ENCODE measurements at regions not wholly inside any gene's neighbourhood (a gene's known extent, or its start where the extent isn't known, plus 50 kb on each side); places are given as distances from the start of the nearest gene placed in this dataset.

GRCh38 chr7:159229683-159230475 lies 85.2 kb upstream of the VIPR2 start:
- Histone ChIP-seq H3K4me2 (ENCODE audit: low read length) (no peak overlapping the region), H3K9me2 (replicated peaks; ENCODE audit: control insufficient read depth, low read length) (no peaks in the 10 kb centered on the region), H3K4me1 (ENCODE audit: control insufficient read depth, low read length) (no peaks in the 10 kb centered on the region), H3K27me3 (ENCODE audit: control insufficient read depth, low read length) (no peaks in the 10 kb centered on the region), H4K20me1 (ENCODE audit: control insufficient read depth, insufficient read depth, low read depth, low read length) (no peaks in the 10 kb centered on the region), H3K4me3 (ENCODE audit: low read length) (no peak overlapping the region), H3K9me3 (ENCODE audit: control insufficient read depth, insufficient read depth, low read length) (no peaks in the 10 kb centered on the region), H3K36me3 (ENCODE audit: control insufficient read depth, low read length) (no peaks in the 10 kb centered on the region), H3K79me2 (ENCODE audit: control insufficient read depth, low read length) (no peaks in the 10 kb centered on the region), H3K27ac (ENCODE audit: low read depth, low read length) (no peak overlapping the region), H3F3A (ENCODE audit: control insufficient read depth, insufficient read depth) (no peaks in the 10 kb centered on the region)
- TF ChIP-seq EZH2phosphoT487 (IDR thresholded peaks at IDR 0.05; ENCODE audit: borderline replicate concordance, low read length) (no peak), CTCF (IDR thresholded peaks at IDR 0.05; ENCODE audit: low read depth, low read length, poor library complexity, severe bottlenecking) (no peak)

GRCh38 chr7:159227433-159227832 lies 82.8 kb upstream of the VIPR2 start:
- Histone ChIP-seq H3K79me2 (ENCODE audit: control insufficient read depth, low read length) (no peaks in the 10 kb centered on the region), H3K9me2 (replicated peaks; ENCODE audit: control insufficient read depth, low read length) (no peaks in the 10 kb centered on the region), H3K4me3 (ENCODE audit: low read length) (no peak overlapping the region), H3K4me1 (ENCODE audit: control insufficient read depth, low read length) (no peaks in the 10 kb centered on the region), H3K4me2 (ENCODE audit: low read length) (no peak overlapping the region), H4K20me1 (ENCODE audit: control insufficient read depth, insufficient read depth, low read depth, low read length) (no peaks in the 10 kb centered on the region), H3K36me3 (ENCODE audit: control insufficient read depth, low read length) (no peaks in the 10 kb centered on the region), H3K27ac (ENCODE audit: low read depth, low read length) (no peak overlapping the region), H3K27me3 (ENCODE audit: control insufficient read depth, low read length) (no peaks in the 10 kb centered on the region), H3K9me3 (ENCODE audit: control insufficient read depth, insufficient read depth, low read length) (no peaks in the 10 kb centered on the region), H3F3A (ENCODE audit: control insufficient read depth, insufficient read depth) (no peaks in the 10 kb centered on the region)
- TF ChIP-seq CTCF (IDR thresholded peaks at IDR 0.05; ENCODE audit: low read depth, low read length, poor library complexity, severe bottlenecking) (no peak), EZH2phosphoT487 (IDR thresholded peaks at IDR 0.05; ENCODE audit: borderline replicate concordance, low read length) (no peak)

GRCh38 chr7:159226011-159226702 lies 81.5 kb upstream of the VIPR2 start:
- TF ChIP-seq EZH2phosphoT487 (IDR thresholded peaks at IDR 0.05; ENCODE audit: borderline replicate concordance, low read length) (no peak), CTCF (IDR thresholded peaks at IDR 0.05; ENCODE audit: low read depth, low read length, poor library complexity, severe bottlenecking) (no peak)
- H3K9me2 ChIP-seq (replicated peaks; ENCODE audit: control insufficient read depth, low read length) = no peaks in the 10 kb centered on the region

More at GRCh38 chr7:159226011-159226702, 81.5 kb upstream of the VIPR2 start:
- no peaks in the 10 kb centered on the region for H3K79me2 ChIP-seq (ENCODE audit: control insufficient read depth, low read length)
- no peak overlapping the region for H3K27ac ChIP-seq (ENCODE audit: low read depth, low read length)
- no peak overlapping the region for H3K4me2 ChIP-seq (ENCODE audit: low read length)
- H3K4me3 ChIP-seq (ENCODE audit: low read length) = no peak overlapping the region
- H3K4me1 ChIP-seq (ENCODE audit: control insufficient read depth, low read length) = no peaks in the 10 kb centered on the region
- no peaks in the 10 kb centered on the region for H3F3A ChIP-seq (ENCODE audit: control insufficient read depth, insufficient read depth)
- H3K27me3 ChIP-seq (ENCODE audit: control insufficient read depth, low read length) = no peaks in the 10 kb centered on the region
- no peaks in the 10 kb centered on the region for H3K9me3 ChIP-seq (ENCODE audit: control insufficient read depth, insufficient read depth, low read length)
- no peaks in the 10 kb centered on the region for H3K36me3 ChIP-seq (ENCODE audit: control insufficient read depth, low read length)
- H4K20me1 ChIP-seq (ENCODE audit: control insufficient read depth, insufficient read depth, low read depth, low read length) = no peaks in the 10 kb centered on the region

All from DOHH2 (cell line).